ENCODE measurements at regions not wholly inside any gene's neighbourhood (a gene's known extent, or its start where the extent isn't known, plus 50 kb on each side); places are given as distances from the start of the nearest gene placed in this dataset.

- no peaks in the 10 kb centered on the region for H3K9me2 ChIP-seq (ENCODE audit: insufficient read depth, low read length)
- no peak overlapping the region for H3K9ac ChIP-seq (ENCODE audit: low read length)
- H3K79me2 ChIP-seq (replicated peaks; ENCODE audit: insufficient read depth, low read length) = no peaks in the 10 kb centered on the region
- H2AFZ ChIP-seq (ENCODE audit: low read depth, low read length) = no peak overlapping the region
- H3K27ac ChIP-seq (ENCODE audit: low read length) = no peak overlapping the region
- no peaks in the 10 kb centered on the region for H4K20me1 ChIP-seq (ENCODE audit: insufficient read depth)
- no peaks in the 10 kb centered on the region for H3F3A ChIP-seq (ENCODE audit: insufficient read depth, low read length, poor library complexity, severe bottlenecking)
- TF ChIP-seq EP300 (conservative IDR thresholded peaks at IDR 0.05; ENCODE audit: poor library complexity, severe bottlenecking) (no peak), CTCF (IDR thresholded peaks at IDR 0.05; ENCODE audit: poor library complexity, severe bottlenecking) (no peak), POLR2AphosphoS5 (IDR thresholded peaks at IDR 0.05) (no peak), TAF1 (IDR thresholded peaks at IDR 0.05; ENCODE audit: low read depth) (no peak), REST (IDR thresholded peaks at IDR 0.05; ENCODE audit: borderline replicate concordance) (no peak), RAD21 (conservative IDR thresholded peaks at IDR 0.05) (no peak), SMC3 (conservative IDR thresholded peaks at IDR 0.05; ENCODE audit: poor library complexity) (no peak), EZH2 (IDR thresholded peaks at IDR 0.05; ENCODE audit: borderline replicate concordance, insufficient read depth, low read length, poor library complexity, severe bottlenecking) (no peak), MXI1 (conservative IDR thresholded peaks at IDR 0.05; ENCODE audit: poor library complexity, severe bottlenecking) (no peak)
- H3K9me3 ChIP-seq (ENCODE audit: low read length) = no peaks in the 10 kb centered on the region
- no peak overlapping the region for H3K4me2 ChIP-seq (ENCODE audit: low read length)
- no peaks in the 10 kb centered on the region for H3K36me3 ChIP-seq (ENCODE audit: insufficient read depth, low read length)
- no peaks in the 10 kb centered on the region for H3K27me3 ChIP-seq (ENCODE audit: insufficient read depth, low read depth, low read length)
- H3K4me3 ChIP-seq (ENCODE audit: low read length) = no peak overlapping the region
Observed at GRCh38 chr12:69091442-69092017, 147.8 kb upstream of the CPSF6 start.

GRCh38 chr12:69092137-69092536 lies 147.2 kb upstream of the CPSF6 start:
- no peak for TF ChIP-seq TAF1 (IDR thresholded peaks at IDR 0.05; ENCODE audit: low read depth)
- TF ChIP-seq EZH2 (IDR thresholded peaks at IDR 0.05; ENCODE audit: borderline replicate concordance, insufficient read depth, low read length, poor library complexity, severe bottlenecking) = no peak
- TF ChIP-seq RAD21 (conservative IDR thresholded peaks at IDR 0.05) = no peak
- no peaks in the 10 kb centered on the region for H3K27me3 ChIP-seq (ENCODE audit: insufficient read depth, low read depth, low read length)
- H3K36me3 ChIP-seq (ENCODE audit: insufficient read depth, low read length) = no peaks in the 10 kb centered on the region
- H2AFZ ChIP-seq (ENCODE audit: low read depth, low read length) = no peak overlapping the region
- H3K79me2 ChIP-seq (replicated peaks; ENCODE audit: insufficient read depth, low read length) = no peaks in the 10 kb centered on the region
- H4K20me1 ChIP-seq (ENCODE audit: insufficient read depth) = no peaks in the 10 kb centered on the region
- no peak overlapping the region for H3K9ac ChIP-seq (ENCODE audit: low read length)
- H3K27ac ChIP-seq (ENCODE audit: low read length) = no peak overlapping the region
- no peaks in the 10 kb centered on the region for H3F3A ChIP-seq (ENCODE audit: insufficient read depth, low read length, poor library complexity, severe bottlenecking)
- no peak overlapping the region for H3K4me2 ChIP-seq (ENCODE audit: low read length)
- no peak overlapping the region for H3K4me3 ChIP-seq (ENCODE audit: low read length)
- H3K9me3 ChIP-seq (ENCODE audit: low read length) = no peaks in the 10 kb centered on the region
- H3K9me2 ChIP-seq (ENCODE audit: insufficient read depth, low read length) = no peaks in the 10 kb centered on the region

Data from neural cell (in vitro differentiated cells).